HEK293T (cell line): ENCODE measurements at regions not wholly inside any gene's neighbourhood (a gene's known extent, or its start where the extent isn't known, plus 50 kb on each side); places are given as distances from the start of the nearest gene placed in this dataset.

ENCODE experiments used
- CTCF ChIA-PET: fragments of 350-600 bp; formaldehyde crosslinking; extraction: SDS; loops from one replicate; lab custom pipeline; 2021; ENCODE audit warnings: antibody characterized with exemption, inconsistent platforms; lab: Yijun Ruan, JAX
- POLR2A ChIA-PET: fragments of 350-600 bp; formaldehyde crosslinking; extraction: SDS; loops from one replicate; lab custom pipeline; 2020; ENCODE audit warnings: antibody characterized with exemption, inconsistent platforms; lab: Yijun Ruan, JAX
- DNase-seq: peaks from one replicate; pipeline ENCODE4 v3.0.0; 2012; ENCODE audit warnings: mixed read lengths; ENCODE audit errors: extremely low spot score
- ARNT ChIP-seq: fragments of 450-650 bp; IDR thresholded peaks from 2 replicates; pipeline ENCODE4 v1.6.1; 2017; ENCODE audit warnings: mild to moderate bottlenecking
- BHLHE40 ChIP-seq: fragments of 450-650 bp; IDR thresholded peaks from 2 replicates; pipeline ENCODE4 v1.6.1; 2016; ENCODE audit warnings: mild to moderate bottlenecking, moderate library complexity, borderline replicate concordance
- CTBP1 ChIP-seq: fragments of 450-650 bp; IDR thresholded peaks from 2 replicates; pipeline ENCODE4 v1.6.1; 2016; ENCODE audit warnings: borderline replicate concordance
- ELF4 ChIP-seq: fragments of 450-650 bp; IDR thresholded peaks from 2 replicates; pipeline ENCODE4 v1.6.1; 2017; ENCODE audit warnings: antibody characterized with exemption
- FOXA1 ChIP-seq: fragments of 450-650 bp; IDR thresholded peaks from 2 replicates; pipeline ENCODE4 v1.6.1; 2016; ENCODE audit warnings: mild to moderate bottlenecking
- FOXK2 ChIP-seq: fragments of 450-650 bp; IDR thresholded peaks from 2 replicates; pipeline ENCODE4 v1.6.1; 2016; ENCODE audit warnings: mild to moderate bottlenecking
- FOXM1 ChIP-seq: fragments of 450-650 bp; IDR thresholded peaks from 2 replicates; pipeline ENCODE4 v1.6.1; 2017; ENCODE audit warnings: mild to moderate bottlenecking, borderline replicate concordance
- HDGF ChIP-seq: fragments of 450-650 bp; IDR thresholded peaks from 2 replicates; pipeline ENCODE4 v1.6.1; 2017; ENCODE audit warnings: antibody characterized with exemption, borderline replicate concordance
- L3MBTL2 ChIP-seq: fragments of 450-650 bp; conservative IDR thresholded peaks from 2 replicates; pipeline ENCODE4 v1.6.1; 2016; ENCODE audit warnings: mild to moderate bottlenecking
- LEF1 ChIP-seq: fragments of 450-650 bp; IDR thresholded peaks from 2 replicates; pipeline ENCODE4 v1.6.1; 2017; ENCODE audit warnings: mild to moderate bottlenecking, borderline replicate concordance
- NFRKB ChIP-seq: fragments of 450-650 bp; IDR thresholded peaks from 2 replicates; pipeline ENCODE4 v1.6.1; 2016; ENCODE audit warnings: mild to moderate bottlenecking, moderate library complexity
- PKNOX1 ChIP-seq: fragments of 450-650 bp; IDR thresholded peaks from 2 replicates; pipeline ENCODE4 v1.6.1; 2016
- SP1 ChIP-seq: fragments of 450-650 bp; IDR thresholded peaks from 2 replicates; pipeline ENCODE4 v1.6.1; 2017
- SUZ12 ChIP-seq: fragments of 450-650 bp; IDR thresholded peaks from 2 replicates; pipeline ENCODE4 v1.6.1; 2016; ENCODE audit warnings: mild to moderate bottlenecking
- TARDBP ChIP-seq: fragments of 450-650 bp; IDR thresholded peaks from 2 replicates; pipeline ENCODE4 v1.6.1; 2016
- ZNF384 ChIP-seq: fragments of 450-650 bp; IDR thresholded peaks from 2 replicates; pipeline ENCODE4 v1.6.1; 2016

- no peak for DNase-seq
- ChIA-PET POLR2A (no interaction called here), CTCF (no interaction called here)
- TF ChIP-seq ARNT (no peak), TARDBP (no peak), ZNF384 (no peak), CTBP1 (no peak), LEF1 (no peak), FOXM1 (no peak), SUZ12 (no peak), BHLHE40 (no peak), FOXA1 (no peak), L3MBTL2 (no peak), FOXK2 (no peak), HDGF (no peak), NFRKB (no peak), SP1 (no peak), ELF4 (no peak), PKNOX1 (no peak)
These were observed 102.4 kb upstream of the RFX3 start for GRCh38 chr9:3628239-3628638.

- POLR2A ChIA-PET: no interaction called here
- no peak for TF ChIP-seq SP1
- CTCF ChIA-PET: no interaction called here
- DNase-seq: no peak
These were observed 82.2 kb upstream of the RFX3 start for GRCh38 chr9:3608011-3608410.

- TF ChIP-seq ZNF384 (no peak), SUZ12 (no peak), ARNT (no peak), PKNOX1 (no peak), FOXA1 (no peak), CTBP1 (no peak), FOXM1 (no peak), TARDBP (no peak)
- ChIA-PET POLR2A (no interaction called here), CTCF (no interaction called here)
- DNase-seq: no peak
These were observed 74.9 kb upstream of the RFX3 start for GRCh38 chr9:3600672-3601071.

- ChIA-PET POLR2A (no interaction called here), CTCF (no interaction called here)
- DNase-seq: no peak
- TF ChIP-seq TARDBP (no peak), FOXA1 (no peak), SUZ12 (no peak), L3MBTL2 (no peak), PKNOX1 (no peak), ZNF384 (no peak), ELF4 (no peak), ARNT (no peak), CTBP1 (no peak), FOXM1 (no peak), HDGF (no peak), LEF1 (no peak), BHLHE40 (no peak), NFRKB (no peak), FOXK2 (no peak), SP1 (no peak)
These were observed 72.0 kb upstream of the RFX3 start for GRCh38 chr9:3597792-3598191.

- no peak for DNase-seq
- TF ChIP-seq TARDBP: no peak
- POLR2A ChIA-PET: no interaction called here
- CTCF ChIA-PET: no interaction called here
These were observed 60.3 kb upstream of the RFX3 start for GRCh38 chr9:3586066-3586465.

- CTCF ChIA-PET: no interaction called here
- no peak for DNase-seq
- TF ChIP-seq HDGF: no peak
- no peak for TF ChIP-seq ELF4
- TF ChIP-seq ARNT: no peak
- TF ChIP-seq BHLHE40: no peak
- TF ChIP-seq FOXK2: no peak
- no peak for TF ChIP-seq SP1
- TF ChIP-seq L3MBTL2: no peak
- no peak for TF ChIP-seq ZNF384
- TF ChIP-seq FOXA1: no peak
- no peak for TF ChIP-seq TARDBP
- TF ChIP-seq PKNOX1: no peak
- TF ChIP-seq NFRKB: no peak
- TF ChIP-seq LEF1: no peak
- TF ChIP-seq CTBP1: no peak
- POLR2A ChIA-PET: no interaction called here
These were observed 59.8 kb upstream of the RFX3 start for GRCh38 chr9:3585606-3586005.

GRCh38 chr9:3578786-3579185 lies 53.0 kb upstream of the RFX3 start:
- ChIA-PET POLR2A (no interaction called here), CTCF (no interaction called here)
- no peak for TF ChIP-seq ARNT
- no peak for TF ChIP-seq SUZ12
- TF ChIP-seq ZNF384: no peak
- DNase-seq: no peak
